PC-3 (cell line): ENCODE measurements at regions not wholly inside any gene's neighbourhood (a gene's known extent, or its start where the extent isn't known, plus 50 kb on each side); places are given as distances from the start of the nearest gene placed in this dataset.

Experiments used
- ATAC-seq: fragments of 200-7000 bp; cut with Tn5 transposase; 2 replicates; pipeline ENCODE4 v1.9.1; 2020; ENCODE audit warnings: mild to moderate bottlenecking, moderate library complexity
- BruUV-seq: library from RNA; stranded (reverse); fragments of 400-500 nt; replicated peaks from 2 replicates; lab custom pipeline; 2021; lab: Mats Ljungman, UMichigan
- CTCF ChIA-PET: fragments of 300-600 bp; sonication (Branson Sonifier 250); formaldehyde crosslinking; loops from one replicate; lab custom pipeline; 2022; ENCODE audit warnings: antibody characterized with exemption; lab: Charles Lee
- POLR2A ChIA-PET: fragments of 300-600 bp; sonication (Branson Sonifier 250); formaldehyde crosslinking; loops from one replicate; lab custom pipeline; 2022; ENCODE audit warnings: antibody characterized with exemption; ENCODE audit not compliant: unreplicated experiment; lab: Charles Lee
- DNase-seq: peaks from one replicate; pipeline ENCODE4 v3.0.0-alpha.2; 2015
- H2AFZ ChIP-seq: fragments of 300-600 bp; sonication (generic); 2 replicates; pipeline ENCODE4 v1.6.0; 2016; ENCODE audit warnings: antibody characterized with exemption, low read length
- H3F3A ChIP-seq: fragments of 300-600 bp; sonication (generic); one replicate; pipeline ENCODE4 v1.6.0; 2017; ENCODE audit warnings: antibody characterized with exemption, low read length, control low read depth, mild to moderate bottlenecking; ENCODE audit not compliant: unreplicated experiment
- H3K27ac ChIP-seq: fragments of 300-600 bp; sonication (generic); 2 replicates; pipeline ENCODE4 v1.5.1; 2016; ENCODE audit warnings: mild to moderate bottlenecking, low read length
- H3K27me3 ChIP-seq: fragments of 300-600 bp; sonication (generic); 2 replicates; pipeline ENCODE4 v1.6.1; 2016; ENCODE audit warnings: low read length, mixed read lengths
- H3K36me3 ChIP-seq: fragments of 300-600 bp; sonication (generic); 2 replicates; pipeline ENCODE4 v1.6.1; 2016; ENCODE audit warnings: low read depth, mixed run types, low read length, mixed read lengths
- H3K4me1 ChIP-seq: fragments of 300-600 bp; sonication (generic); 2 replicates; pipeline ENCODE4 v1.5.1; 2016; ENCODE audit warnings: low read length; ENCODE audit not compliant: insufficient read depth
- H3K4me2 ChIP-seq: fragments of 300-600 bp; sonication (generic); 2 replicates; pipeline ENCODE4 v1.6.0; 2016; ENCODE audit warnings: low read length
- H3K4me3 ChIP-seq: fragments of 300-600 bp; sonication (generic); 2 replicates; pipeline ENCODE4 v1.5.1; 2016; ENCODE audit warnings: mild to moderate bottlenecking, low read length, mixed read lengths
- H3K79me2 ChIP-seq: fragments of 300-600 bp; sonication (generic); 2 replicates; pipeline ENCODE4 v1.6.1; 2017; ENCODE audit warnings: low read length, mixed read lengths
- H3K9ac ChIP-seq: fragments of 300-600 bp; sonication (generic); 2 replicates; pipeline ENCODE4 v1.6.0; 2016; ENCODE audit warnings: mild to moderate bottlenecking, low read length
- H3K9me2 ChIP-seq: fragments of 300-600 bp; sonication (generic); replicated peaks from 2 replicates; pipeline ENCODE4 v1.6.1; 2016; ENCODE audit warnings: mixed run types, low read length, mixed read lengths
- H3K9me3 ChIP-seq: fragments of 300-600 bp; sonication (generic); 2 replicates; pipeline ENCODE4 v1.6.1; 2016; ENCODE audit warnings: low read length, mixed read lengths
- H4K20me1 ChIP-seq: fragments of 300-600 bp; sonication (generic); 2 replicates; pipeline ENCODE4 v1.6.1; 2016; ENCODE audit warnings: low read length, mixed read lengths
- EZH2 ChIP-seq: fragments of 300-600 bp; sonication (generic); IDR thresholded peaks from one replicate; pipeline ENCODE4 v1.6.1; 2017; ENCODE audit warnings: antibody characterized with exemption, mild to moderate bottlenecking, low read length; ENCODE audit not compliant: unreplicated experiment
- EZH2phosphoT487 ChIP-seq: fragments of 300-600 bp; sonication (generic); IDR thresholded peaks from 2 replicates; pipeline ENCODE4 v1.6.1; 2018; ENCODE audit warnings: mild to moderate bottlenecking, antibody characterized with exemption, low read length, borderline replicate concordance
- intact Hi-C: fragments of 100-400 bp; cut with micrococcal nuclease; formaldehyde crosslinking; loops from 2 replicates; pipeline ENCODE4 v1.9.0; 2023
- TF ChIP-seq, protein P1 (sequence below): fragments of 300-600 bp; sonication (generic); conservative IDR thresholded peaks from 2 replicates; pipeline ENCODE4 v1.5.1; 2017; ENCODE audit warnings: antibody characterized with exemption, low read depth, mild to moderate bottlenecking, low read length

DNA sequence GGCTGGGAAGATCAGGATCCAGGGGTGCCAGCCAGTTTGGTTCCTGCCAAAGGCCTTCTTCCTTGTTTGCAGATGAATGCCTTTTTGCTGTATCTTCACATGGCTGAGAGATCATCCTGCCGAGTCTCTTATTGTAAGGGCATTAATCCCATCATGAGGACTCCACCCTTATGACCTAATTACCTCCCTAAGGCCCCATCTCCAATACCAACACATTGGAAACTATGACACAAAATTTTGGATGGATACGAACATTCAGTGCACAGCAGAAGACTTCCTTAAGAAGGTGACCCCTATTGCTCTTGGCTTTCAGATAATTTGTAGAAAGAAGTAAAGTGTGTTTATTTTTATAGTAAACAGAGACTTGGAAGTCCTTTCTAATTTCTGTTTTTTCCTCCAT lies 1164.7 kb upstream of the CDH8 start:
- Histone ChIP-seq H3K4me3 (no peak overlapping the region), H3K9me2 (no peaks in the 10 kb centered on the region), H3K4me1 (no peaks in the 10 kb centered on the region), H3K4me2 (no peak overlapping the region), H4K20me1 (no peaks in the 10 kb centered on the region), H3K27me3 (no peaks in the 10 kb centered on the region), H3K36me3 (no peaks in the 10 kb centered on the region), H3K27ac (no peak overlapping the region), H2AFZ (no peak overlapping the region), H3F3A (no peaks in the 10 kb centered on the region), H3K79me2 (no peaks in the 10 kb centered on the region), H3K9ac (no peak overlapping the region), H3K9me3 (no peaks in the 10 kb centered on the region)
- POLR2A ChIA-PET, result no interaction called here
- TF ChIP-seq, protein P1, sequence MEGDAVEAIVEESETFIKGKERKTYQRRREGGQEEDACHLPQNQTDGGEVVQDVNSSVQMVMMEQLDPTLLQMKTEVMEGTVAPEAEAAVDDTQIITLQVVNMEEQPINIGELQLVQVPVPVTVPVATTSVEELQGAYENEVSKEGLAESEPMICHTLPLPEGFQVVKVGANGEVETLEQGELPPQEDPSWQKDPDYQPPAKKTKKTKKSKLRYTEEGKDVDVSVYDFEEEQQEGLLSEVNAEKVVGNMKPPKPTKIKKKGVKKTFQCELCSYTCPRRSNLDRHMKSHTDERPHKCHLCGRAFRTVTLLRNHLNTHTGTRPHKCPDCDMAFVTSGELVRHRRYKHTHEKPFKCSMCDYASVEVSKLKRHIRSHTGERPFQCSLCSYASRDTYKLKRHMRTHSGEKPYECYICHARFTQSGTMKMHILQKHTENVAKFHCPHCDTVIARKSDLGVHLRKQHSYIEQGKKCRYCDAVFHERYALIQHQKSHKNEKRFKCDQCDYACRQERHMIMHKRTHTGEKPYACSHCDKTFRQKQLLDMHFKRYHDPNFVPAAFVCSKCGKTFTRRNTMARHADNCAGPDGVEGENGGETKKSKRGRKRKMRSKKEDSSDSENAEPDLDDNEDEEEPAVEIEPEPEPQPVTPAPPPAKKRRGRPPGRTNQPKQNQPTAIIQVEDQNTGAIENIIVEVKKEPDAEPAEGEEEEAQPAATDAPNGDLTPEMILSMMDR, result no peak
- no peak for TF ChIP-seq EZH2phosphoT487
- TF ChIP-seq EZH2, result no peak
- no peak for DNase-seq
- no TSS peak for BruUV-seq
- CTCF ChIA-PET, result no interaction called here
- intact Hi-C loops, result no loop called here
- ATAC-seq, result no peak

DNA sequence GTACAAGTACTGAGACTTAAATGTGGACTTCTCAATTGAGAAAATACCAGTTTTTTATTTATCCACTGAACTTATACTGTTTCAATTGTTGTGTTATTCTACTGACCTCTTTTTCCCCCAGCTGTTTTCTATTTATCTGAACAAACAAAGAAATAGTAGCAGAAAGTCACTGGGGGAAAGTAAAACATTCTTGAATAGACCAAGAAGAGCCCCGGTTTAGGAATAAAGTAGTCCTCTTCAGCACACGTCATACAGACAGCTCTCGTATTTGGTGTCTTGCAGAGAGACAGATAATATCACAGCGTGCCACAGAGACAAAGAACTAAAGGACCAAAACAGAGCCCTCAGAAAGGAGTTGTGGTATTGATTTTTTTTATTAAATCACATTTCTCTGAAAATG lies 1159.1 kb upstream of the CDH8 start:
- intact Hi-C loops, result no loop called here
- Histone ChIP-seq H3K36me3 (no peaks in the 10 kb centered on the region), H4K20me1 (no peaks in the 10 kb centered on the region), H3K9me3 (no peaks in the 10 kb centered on the region), H3K4me2 (no peak overlapping the region), H3K4me3 (no peak overlapping the region), H3K9ac (no peak overlapping the region), H3K27me3 (no peaks in the 10 kb centered on the region), H3K27ac (no peak overlapping the region), H2AFZ (no peak overlapping the region), H3K9me2 (no peaks in the 10 kb centered on the region), H3F3A (no peaks in the 10 kb centered on the region), H3K79me2 (no peaks in the 10 kb centered on the region), H3K4me1 (no peaks in the 10 kb centered on the region)
- TF ChIP-seq EZH2, result no peak
- TF ChIP-seq EZH2phosphoT487, result no peak
- TF ChIP-seq, protein P1, result no peak
- ChIA-PET POLR2A (no interaction called here), CTCF (no interaction called here)
- ATAC-seq (no peak), DNase-seq (no peak)
- BruUV-seq, result no TSS peak

DNA sequence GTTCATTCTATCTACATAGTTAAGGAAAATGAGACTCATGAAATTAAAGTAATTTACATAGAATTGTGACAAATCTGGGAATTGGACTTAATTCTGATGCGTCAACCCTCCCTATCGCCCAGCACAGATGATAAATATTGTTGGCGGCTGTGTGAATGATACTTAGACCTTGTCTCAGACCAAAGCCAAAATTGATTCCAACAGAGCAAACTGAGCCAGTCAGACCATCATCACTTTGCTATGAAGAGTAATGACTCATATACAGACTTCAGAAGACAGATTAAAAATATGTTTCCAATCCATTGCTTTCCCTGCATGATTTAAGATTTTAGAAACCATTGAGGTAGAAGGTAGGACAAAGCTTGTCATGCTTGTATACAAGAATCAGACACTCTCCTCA lies 1156.7 kb upstream of the CDH8 start:
- Histone ChIP-seq H3K4me2 (no peak overlapping the region), H3F3A (no peaks in the 10 kb centered on the region), H2AFZ (no peak overlapping the region), H3K27me3 (no peaks in the 10 kb centered on the region), H3K9me2 (no peaks in the 10 kb centered on the region), H3K27ac (no peak overlapping the region), H3K36me3 (no peaks in the 10 kb centered on the region), H3K79me2 (no peaks in the 10 kb centered on the region), H3K9ac (no peak overlapping the region), H3K4me1 (no peaks in the 10 kb centered on the region), H3K9me3 (no peaks in the 10 kb centered on the region), H4K20me1 (no peaks in the 10 kb centered on the region), H3K4me3 (no peak overlapping the region)
- DNase-seq (no peak), ATAC-seq (no peak)
- intact Hi-C loops, result no loop called here
- CTCF ChIA-PET, result no interaction called here
- TF ChIP-seq, protein P1, result no peak
- no peak for TF ChIP-seq EZH2
- no peak for TF ChIP-seq EZH2phosphoT487
- BruUV-seq, result no TSS peak
- POLR2A ChIA-PET, result no interaction called here
